ENCODE measurements at regions not wholly inside any gene's neighbourhood (a gene's known extent, or its start where the extent isn't known, plus 50 kb on each side); places are given as distances from the start of the nearest gene placed in this dataset.

DNA sequence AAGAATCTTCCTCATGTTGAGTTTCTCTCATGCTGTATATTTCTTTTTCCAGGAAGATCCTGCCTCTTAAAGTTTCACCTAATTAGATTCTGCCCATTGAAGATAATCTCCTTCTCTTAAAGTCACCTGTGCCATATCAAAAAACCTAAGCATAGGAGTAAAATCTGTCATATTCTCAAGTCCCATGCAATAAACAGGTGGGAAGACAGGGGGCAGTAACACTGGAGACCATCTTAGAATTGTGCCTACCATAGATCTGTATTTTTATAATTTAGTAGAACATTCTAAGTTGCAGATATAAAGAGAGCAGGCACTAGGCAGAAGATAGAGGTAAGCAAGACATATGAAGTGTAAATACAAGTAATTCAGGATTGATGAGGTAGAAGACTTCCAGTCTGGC is 763.5 kb upstream of the MANEA start:
- TF ChIP-seq CCDC6 (CRISPR knock-in tag; IDR thresholded peaks at IDR 0.05), result no peak
- TF ChIP-seq ARNTL (CRISPR knock-in tag; IDR thresholded peaks at IDR 0.05), result no peak
- no peak for TF ChIP-seq ATRX (CRISPR knock-in tag; IDR thresholded peaks at IDR 0.05; ENCODE audit: borderline replicate concordance)
- TF ChIP-seq RBFOX2 (IDR thresholded peaks at IDR 0.05; ENCODE audit: low read depth, low read length), result no peak
- TF ChIP-seq ZNF260 (CRISPR knock-in tag; IDR thresholded peaks at IDR 0.05; ENCODE audit: borderline replicate concordance, low read depth), result no peak
- TF ChIP-seq, protein P1, sequence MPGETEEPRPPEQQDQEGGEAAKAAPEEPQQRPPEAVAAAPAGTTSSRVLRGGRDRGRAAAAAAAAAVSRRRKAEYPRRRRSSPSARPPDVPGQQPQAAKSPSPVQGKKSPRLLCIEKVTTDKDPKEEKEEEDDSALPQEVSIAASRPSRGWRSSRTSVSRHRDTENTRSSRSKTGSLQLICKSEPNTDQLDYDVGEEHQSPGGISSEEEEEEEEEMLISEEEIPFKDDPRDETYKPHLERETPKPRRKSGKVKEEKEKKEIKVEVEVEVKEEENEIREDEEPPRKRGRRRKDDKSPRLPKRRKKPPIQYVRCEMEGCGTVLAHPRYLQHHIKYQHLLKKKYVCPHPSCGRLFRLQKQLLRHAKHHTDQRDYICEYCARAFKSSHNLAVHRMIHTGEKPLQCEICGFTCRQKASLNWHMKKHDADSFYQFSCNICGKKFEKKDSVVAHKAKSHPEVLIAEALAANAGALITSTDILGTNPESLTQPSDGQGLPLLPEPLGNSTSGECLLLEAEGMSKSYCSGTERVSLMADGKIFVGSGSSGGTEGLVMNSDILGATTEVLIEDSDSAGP (CRISPR knock-in tag; IDR thresholded peaks at IDR 0.05; ENCODE audit: borderline replicate concordance), result no peak
- no peak for TF ChIP-seq GABPA (IDR thresholded peaks at IDR 0.05; ENCODE audit: low read depth, low read length)
- TF ChIP-seq GABPA (CRISPR knock-in tag; IDR thresholded peaks at IDR 0.05; ENCODE audit: low read depth), result no peak
- TF ChIP-seq ZNF12 (CRISPR knock-in tag; IDR thresholded peaks at IDR 0.05), result no peak
- no peak for TF ChIP-seq ZNF10 (CRISPR knock-in tag; IDR thresholded peaks at IDR 0.05; ENCODE audit: borderline replicate concordance, low read depth)
- no peak for TF ChIP-seq ZNF33B (CRISPR knock-in tag; IDR thresholded peaks at IDR 0.05)

All from HepG2 (cell line).